ENCODE measurements at regions not wholly inside any gene's neighbourhood (a gene's known extent, or its start where the extent isn't known, plus 50 kb on each side); places are given as distances from the start of the nearest gene placed in this dataset.

DNA sequence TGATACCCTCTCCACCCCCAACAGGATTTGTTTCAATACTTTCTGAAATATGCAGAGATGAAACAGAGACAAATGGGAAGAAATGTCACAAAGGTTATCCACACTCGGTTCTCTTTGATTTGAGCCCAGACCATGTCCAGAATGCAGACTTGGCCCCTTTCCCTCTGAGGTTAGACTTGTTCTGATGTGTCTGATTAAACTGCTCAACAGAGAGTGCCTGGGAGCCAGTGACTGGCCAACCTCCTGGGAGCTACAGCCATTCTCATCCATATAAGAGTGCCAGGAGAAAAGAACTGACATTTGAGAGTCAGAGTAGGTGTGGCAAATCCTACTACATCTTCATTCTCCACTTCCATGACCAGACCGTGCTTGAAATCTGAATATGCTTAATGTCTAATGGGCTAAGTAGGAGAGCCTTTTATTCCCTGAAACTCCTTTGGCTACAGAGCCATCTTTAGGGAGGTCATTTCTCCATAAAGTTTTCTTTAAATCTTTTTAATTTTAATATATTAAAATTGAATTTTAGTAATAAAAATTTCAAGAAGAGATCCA lies 201.4 kb downstream of the BLID start:
- TF ChIP-seq POLR2AphosphoS5 (IDR thresholded peaks at IDR 0.05; ENCODE audit: low read depth, low read length) (no peak), POLR2A (IDR thresholded peaks at IDR 0.05; ENCODE audit: low read depth, low read length) (no peak)
